ENCODE measurements at regions not wholly inside any gene's neighbourhood (a gene's known extent, or its start where the extent isn't known, plus 50 kb on each side); places are given as distances from the start of the nearest gene placed in this dataset.

GRCh38 chr4:182177166-182177565, 66.0 kb upstream of the TENM3 start (continued):
- TF ChIP-seq E4F1 (IDR thresholded peaks at IDR 0.05; ENCODE audit: borderline replicate concordance, partially characterized antibody) (no peak), FOXK2 (IDR thresholded peaks at IDR 0.05) (no peak), E2F8 (IDR thresholded peaks at IDR 0.05; ENCODE audit: low read depth, partially characterized antibody) (no peak), ZBTB33 (IDR thresholded peaks at IDR 0.05) (no peak), GATAD2B (conservative IDR thresholded peaks at IDR 0.05; ENCODE audit: low read depth) (no peak), NFXL1 (IDR thresholded peaks at IDR 0.05; ENCODE audit: borderline replicate concordance) (no peak), MEF2B (IDR thresholded peaks at IDR 0.05; ENCODE audit: partially characterized antibody, poor library complexity, severe bottlenecking) (no peak)

All from GM12878 (cell line).